Left lung (tissue), 4 donors: ENCODE measurements at regions not wholly inside any gene's neighbourhood (a gene's known extent, or its start where the extent isn't known, plus 50 kb on each side); places are given as distances from the start of the nearest gene placed in this dataset.

Experiments
- ATAC-seq: fragments of 200-7000 bp; cut with Tn5 transposase; one replicate; pipeline ENCODE4 v1.9.1; 2020; ENCODE audit warnings: moderate library complexity
- DNase-seq, 4 donors: peaks; one replicate each; pipeline ENCODE4 v3.0.0-alpha.2; 2013 to 2020
- H3K27ac ChIP-seq, 2 donors: fragments of 200-600 bp; sonication (generic) in 1 of 2; one replicate each; pipeline versions ENCODE4 v1.5.0 to v1.8.0; 2020 to 2021
- H3K27me3 ChIP-seq, 2 donors: fragments of 200-600 bp; sonication (generic) in 1 of 2; one replicate each; pipeline versions ENCODE4 v1.5.0 to v1.8.0; 2020 to 2021
- H3K36me3 ChIP-seq, 2 donors: fragments of 200-600 bp; sonication (generic) in 1 of 2; one replicate each; pipeline versions ENCODE4 v1.5.0 to v1.8.0; 2020 to 2021
- H3K4me1 ChIP-seq, 2 donors: fragments of 200-600 bp; one replicate each; pipeline ENCODE4 v1.8.0; 2021
- H3K4me3 ChIP-seq, 2 donors: fragments of 200-600 bp; sonication (generic) in 1 of 2; one replicate each; pipeline versions ENCODE4 v1.5.0 to v1.8.0; 2020 to 2021; ENCODE audit warnings: mild to moderate bottlenecking in 1 of 2
- H3K9me3 ChIP-seq, 2 donors: fragments of 200-600 bp; sonication (generic) in 1 of 2; one replicate each; pipeline versions ENCODE4 v1.5.0 to v1.8.0; 2020 to 2021
- CTCF ChIP-seq, 2 donors: fragments of 200-600 bp; sonication (generic) in 1 of 2; IDR thresholded peaks; one replicate each; pipeline versions ENCODE4 v1.5.0 to v1.8.0; 2021; ENCODE audit warnings: antibody characterized with exemption in 2 of 2
- intact Hi-C, 2 donors: fragments of 100-400 bp; cut with DNase I; formaldehyde crosslinking; loops; one replicate each; pipeline versions ENCODE4 v1.11.2 to v1.14.2; 2022
- donor health status: DM: no; HTN: yes; CAD: no.
- donor health status: DM: no; HTN: no; CAD: no.

- H3K4me1 ChIP-seq, result no peaks in the 10 kb centered on the region
- no peak overlapping the region for H3K4me3 ChIP-seq
- DNase-seq, result no peak
- H3K27ac ChIP-seq, result no peak overlapping the region
- intact Hi-C loops, result no loop called here
- TF ChIP-seq CTCF (IDR thresholded peaks at IDR 0.05), result no peak
- no peaks in the 10 kb centered on the region for H3K36me3 ChIP-seq
- no peaks in the 10 kb centered on the region for H3K9me3 ChIP-seq
- ATAC-seq, result no peak
- H3K27me3 ChIP-seq, result no peaks in the 10 kb centered on the region
Measured at GRCh38 chr6:140732991-140733390, 1358.5 kb upstream of the CITED2 start.

GRCh38 chr6:140732155-140732554, 1357.7 kb upstream of the CITED2 start:
- intact Hi-C loops, result no loop called here
- ATAC-seq (no peak), DNase-seq (no peak)
- Histone ChIP-seq H3K36me3 (no peaks in the 10 kb centered on the region), H3K4me3 (no peak overlapping the region), H3K4me1 (no peaks in the 10 kb centered on the region), H3K9me3 (no peaks in the 10 kb centered on the region), H3K27ac (no peak overlapping the region), H3K27me3 (no peaks in the 10 kb centered on the region)
- TF ChIP-seq CTCF (IDR thresholded peaks at IDR 0.05), result no peak

GRCh38 chr6:140731741-140732140, 1357.3 kb upstream of the CITED2 start:
- Histone ChIP-seq H3K9me3 (no peaks in the 10 kb centered on the region), H3K27me3 (no peaks in the 10 kb centered on the region), H3K36me3 (no peaks in the 10 kb centered on the region), H3K27ac (no peak overlapping the region), H3K4me1 (no peaks in the 10 kb centered on the region), H3K4me3 (no peak overlapping the region)
- intact Hi-C loops, result no loop called here
- ATAC-seq (no peak), DNase-seq (no peak)
- TF ChIP-seq CTCF (IDR thresholded peaks at IDR 0.05), result no peak

- H3K27me3 ChIP-seq, result no peaks in the 10 kb centered on the region
- DNase-seq (no peak), ATAC-seq (no peak)
- intact Hi-C loops, result no loop called here
- no peaks in the 10 kb centered on the region for H3K36me3 ChIP-seq
- no peaks in the 10 kb centered on the region for H3K9me3 ChIP-seq
- no peak overlapping the region for H3K27ac ChIP-seq
- TF ChIP-seq CTCF (IDR thresholded peaks at IDR 0.05), result no peak
- no peak overlapping the region for H3K4me3 ChIP-seq
- H3K4me1 ChIP-seq, result no peaks in the 10 kb centered on the region
Measured at GRCh38 chr6:140729521-140729920, 1355.1 kb upstream of the CITED2 start.

GRCh38 chr6:140718021-140718420, 1343.6 kb upstream of the CITED2 start:
- H3K27me3 ChIP-seq, result no peaks in the 10 kb centered on the region
- TF ChIP-seq CTCF (IDR thresholded peaks at IDR 0.05), result no peak
- H3K36me3 ChIP-seq, result no peaks in the 10 kb centered on the region
- ATAC-seq (no peak), DNase-seq (no peak)
- intact Hi-C loops, result no loop called here
- H3K27ac ChIP-seq, result no peak overlapping the region
- no peaks in the 10 kb centered on the region for H3K4me1 ChIP-seq
- no peaks in the 10 kb centered on the region for H3K9me3 ChIP-seq
- no peak overlapping the region for H3K4me3 ChIP-seq
